HG02884 (cell line): ENCODE measurements at regions not wholly inside any gene's neighbourhood (a gene's known extent, or its start where the extent isn't known, plus 50 kb on each side); places are given as distances from the start of the nearest gene placed in this dataset.

ENCODE experiments used
- ATAC-seq: cut with Tn5 transposase; IDR thresholded peaks from one replicate; pipeline ENCODE4 v1.9.1; 2021; ENCODE audit warnings: mild to moderate bottlenecking, moderate library complexity; ENCODE audit not compliant: unreplicated experiment

GRCh38 chr12:118840399-118840798, 140.9 kb upstream of the SRRM4 start:
- no peak for ATAC-seq

GRCh38 chr12:118840878-118841277, 140.5 kb upstream of the SRRM4 start:
- no peak for ATAC-seq

- no peak for ATAC-seq
Observed at GRCh38 chr12:118841588-118841987, 139.8 kb upstream of the SRRM4 start.

GRCh38 chr12:118842866-118843265, 138.5 kb upstream of the SRRM4 start:
- no peak for ATAC-seq

- ATAC-seq, result no peak
Observed at GRCh38 chr12:118846416-118846815, 134.9 kb upstream of the SRRM4 start.

GRCh38 chr12:118850244-118850825, 131.0 kb upstream of the SRRM4 start:
- no peak for ATAC-seq

- ATAC-seq, result no peak
Observed at GRCh38 chr12:118851891-118852290, 129.4 kb upstream of the SRRM4 start.

- ATAC-seq, result no peak
Observed at GRCh38 chr12:118853634-118854033, 127.7 kb upstream of the SRRM4 start.

GRCh38 chr12:118855858-118856257, 125.5 kb upstream of the SRRM4 start:
- no peak for ATAC-seq

- ATAC-seq, result no peak
Observed at GRCh38 chr12:118866346-118866745, 115.0 kb upstream of the SRRM4 start.

GRCh38 chr12:118870551-118870950, 110.8 kb upstream of the SRRM4 start:
- ATAC-seq, result no peak

GRCh38 chr12:118874698-118875548, 106.4 kb upstream of the SRRM4 start:
- no peak for ATAC-seq

GRCh38 chr12:118880720-118881493, 100.4 kb upstream of the SRRM4 start:
- no peak for ATAC-seq

- ATAC-seq, result no peak
Observed at GRCh38 chr12:118884226-118884625, 97.1 kb upstream of the SRRM4 start.

GRCh38 chr12:118900993-118901392, 80.3 kb upstream of the SRRM4 start:
- no peak for ATAC-seq

- ATAC-seq, result no peak
Observed at GRCh38 chr12:118908811-118909210, 72.5 kb upstream of the SRRM4 start.

GRCh38 chr12:118912697-118913270, 68.6 kb upstream of the SRRM4 start:
- no peak for ATAC-seq

- ATAC-seq, result no peak
Observed at GRCh38 chr12:118921761-118922160, 59.6 kb upstream of the SRRM4 start.

- no peak for ATAC-seq
Observed at GRCh38 chr12:118922405-118922804, 58.9 kb upstream of the SRRM4 start.

- ATAC-seq, result no peak
Observed at GRCh38 chr12:118925407-118925806, 55.9 kb upstream of the SRRM4 start.

- ATAC-seq, result no peak
Observed at GRCh38 chr12:118925826-118926225, 55.5 kb upstream of the SRRM4 start.
